ENCODE measurements at regions not wholly inside any gene's neighbourhood (a gene's known extent, or its start where the extent isn't known, plus 50 kb on each side); places are given as distances from the start of the nearest gene placed in this dataset.

DNA sequence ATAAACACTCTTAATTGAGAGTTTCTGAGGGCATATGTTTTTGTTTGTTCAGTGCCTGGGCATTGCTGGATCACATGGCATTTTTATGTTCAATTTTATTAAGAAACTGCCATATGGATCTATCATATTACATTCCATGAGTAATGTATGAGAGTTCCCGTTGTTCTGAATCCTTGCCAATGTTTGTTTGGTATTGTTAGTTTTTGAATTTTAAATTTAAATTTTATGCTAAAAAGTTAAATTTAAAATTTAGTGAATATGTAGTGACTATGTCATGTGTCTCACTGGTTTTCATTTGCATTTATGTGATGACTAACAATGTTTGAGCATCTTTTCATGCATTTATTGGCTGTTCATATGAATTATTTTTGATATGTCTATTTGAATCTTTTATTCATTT is 54.8 kb upstream of the GEMIN8 start:
- no peak for TF ChIP-seq EP300 (IDR thresholded peaks at IDR 0.05)
- TF ChIP-seq, protein P1, sequence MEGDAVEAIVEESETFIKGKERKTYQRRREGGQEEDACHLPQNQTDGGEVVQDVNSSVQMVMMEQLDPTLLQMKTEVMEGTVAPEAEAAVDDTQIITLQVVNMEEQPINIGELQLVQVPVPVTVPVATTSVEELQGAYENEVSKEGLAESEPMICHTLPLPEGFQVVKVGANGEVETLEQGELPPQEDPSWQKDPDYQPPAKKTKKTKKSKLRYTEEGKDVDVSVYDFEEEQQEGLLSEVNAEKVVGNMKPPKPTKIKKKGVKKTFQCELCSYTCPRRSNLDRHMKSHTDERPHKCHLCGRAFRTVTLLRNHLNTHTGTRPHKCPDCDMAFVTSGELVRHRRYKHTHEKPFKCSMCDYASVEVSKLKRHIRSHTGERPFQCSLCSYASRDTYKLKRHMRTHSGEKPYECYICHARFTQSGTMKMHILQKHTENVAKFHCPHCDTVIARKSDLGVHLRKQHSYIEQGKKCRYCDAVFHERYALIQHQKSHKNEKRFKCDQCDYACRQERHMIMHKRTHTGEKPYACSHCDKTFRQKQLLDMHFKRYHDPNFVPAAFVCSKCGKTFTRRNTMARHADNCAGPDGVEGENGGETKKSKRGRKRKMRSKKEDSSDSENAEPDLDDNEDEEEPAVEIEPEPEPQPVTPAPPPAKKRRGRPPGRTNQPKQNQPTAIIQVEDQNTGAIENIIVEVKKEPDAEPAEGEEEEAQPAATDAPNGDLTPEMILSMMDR (IDR thresholded peaks at IDR 0.05), result no peak
- TF ChIP-seq POLR2A (IDR thresholded peaks at IDR 0.05), result no peak
